HepG2 (cell line): ENCODE measurements at regions not wholly inside any gene's neighbourhood (a gene's known extent, or its start where the extent isn't known, plus 50 kb on each side); places are given as distances from the start of the nearest gene placed in this dataset.

ENCODE experiments used
- ATAC-seq: fragments of 200-7000 bp; cut with Tn5 transposase; 3 replicates; pipeline ENCODE4 v1.9.1; 2020; ENCODE audit warnings: mild to moderate bottlenecking, moderate library complexity
- BruUV-seq: library from RNA; stranded (reverse); fragments of 400-500 nt; replicated peaks from 2 replicates; lab custom pipeline; 2021; lab: Mats Ljungman, UMichigan
- CTCF ChIA-PET: fragments of 300-600 bp; formaldehyde crosslinking; extraction: SDS; loops from one replicate; lab custom pipeline; 2021; ENCODE audit warnings: low total read pairs, inconsistent platforms, low intra/inter-chr PET ratio; lab: Yijun Ruan, JAX
- POLR2A ChIA-PET: fragments of 350-600 bp; sonication (Branson Sonifier 250); formaldehyde crosslinking; loops from one replicate; lab custom pipeline; 2020; ENCODE audit warnings: antibody characterized with exemption, inconsistent platforms; lab: Yijun Ruan, JAX
- DNase-seq: peaks from one replicate; pipeline ENCODE4 v3.0.0-alpha.2; 2015; ENCODE audit warnings: low spot score
- FAIRE-seq: peaks from 3 replicates; lab custom pipeline; 2011; peaks lifted over from hg19 to GRCh38; lab: Jason Lieb, UNC
- H2AFZ ChIP-seq: one replicate; pipeline ENCODE4 v1.6.1; 2011; ENCODE audit warnings: low read length, inconsistent platforms
- H3K27ac ChIP-seq: fragments of 300-600 bp; 3 replicates; pipeline ENCODE4 v1.8.0; 2011; ENCODE audit warnings: mixed run types, mild to moderate bottlenecking, mixed read lengths, low read length, inconsistent platforms; ENCODE audit not compliant: insufficient read depth; ENCODE audit errors: extremely low read length
- H3K27me3 ChIP-seq, 2 experiments: fragments of 200-600 bp in 1 of 2; 2 replicates in 1 of 2; 3 replicates in 1 of 2; pipeline versions ENCODE4 v1.6.0 to v1.8.0; 2011; ENCODE audit warnings: low read length in 2 of 2, mild to moderate bottlenecking in 2 of 2, moderate library complexity in 2 of 2, inconsistent platforms in 1 of 2; ENCODE audit not compliant: insufficient read depth in 2 of 2, control insufficient read depth in 1 of 2
- H3K36me3 ChIP-seq, 2 experiments: fragments of 200-600 bp in 1 of 2; replicated peaks in 1 of 2; 2 replicates in 1 of 2; 3 replicates in 1 of 2; pipeline versions ENCODE4 v1.5.1 to v1.8.0; 2011; ENCODE audit warnings: low read length in 2 of 2, inconsistent platforms in 1 of 2; ENCODE audit not compliant: insufficient read depth in 2 of 2, control insufficient read depth in 1 of 2
- H3K4me1 ChIP-seq: 2 replicates; pipeline ENCODE4 v1.5.1; 2012; ENCODE audit warnings: low read length, inconsistent platforms; ENCODE audit not compliant: insufficient read depth
- H3K4me2 ChIP-seq: 2 replicates; pipeline ENCODE4 v1.6.0; 2011; ENCODE audit warnings: low read depth, low read length, inconsistent platforms
- H3K4me3 ChIP-seq, 3 experiments: fragments of 200-600 bp in 1 of 3; sonication (generic), shearing (Covaris generic) in 1 of 3; replicated peaks in 1 of 3; 2 replicates each; pipeline ENCODE4 v1.5.1; 2011 to 2016; ENCODE audit warnings: low read length in 3 of 3, inconsistent platforms in 2 of 3, low read depth in 2 of 3, mild to moderate bottlenecking in 2 of 3, control low read depth in 1 of 3, mixed read lengths in 1 of 3; ENCODE audit not compliant: insufficient read depth in 1 of 3
- H3K79me2 ChIP-seq: one replicate; pipeline ENCODE4 v1.6.1; 2011; ENCODE audit warnings: low read length, inconsistent platforms; ENCODE audit not compliant: insufficient read depth
- H3K9ac ChIP-seq: 2 replicates; pipeline ENCODE4 v1.6.0; 2011; ENCODE audit warnings: mild to moderate bottlenecking, low read depth, low read length, inconsistent platforms; ENCODE audit not compliant: insufficient read depth
- H3K9me3 ChIP-seq: 2 replicates; pipeline ENCODE4 v1.5.1; 2012; ENCODE audit warnings: mild to moderate bottlenecking, low read length
- H4K20me1 ChIP-seq: 2 replicates; pipeline ENCODE4 v1.6.0; 2011; ENCODE audit warnings: inconsistent platforms, mild to moderate bottlenecking, low read length, moderate library complexity; ENCODE audit not compliant: insufficient read depth
- CCDC6 ChIP-seq: sonication (generic); formaldehyde crosslinking; IDR thresholded peaks from 2 replicates; pipeline ENCODE4 v1.8.1; 2022; ENCODE audit warnings: mild to moderate bottlenecking, missing genetic modification reagents, moderate library complexity
- DMAP1 ChIP-seq: IDR thresholded peaks from 2 replicates; pipeline ENCODE4 v1.6.1; 2016
- SALL1 ChIP-seq: sonication (generic); formaldehyde crosslinking; IDR thresholded peaks from 2 replicates; pipeline ENCODE4 v1.8.0; 2022; ENCODE audit warnings: mild to moderate bottlenecking, missing genetic modification reagents
- SOX13 ChIP-seq, 3 experiments: fragments of 450-650 bp in 1 of 3; sonication (generic) in 1 of 3; formaldehyde crosslinking in 1 of 3; IDR thresholded peaks in 2 of 3; conservative IDR thresholded peaks in 1 of 3; 2 replicates each; pipeline versions ENCODE4 v1.5.0 to v1.6.1; 2016 to 2020; ENCODE audit warnings: antibody characterized with exemption in 1 of 3, mild to moderate bottlenecking in 1 of 3, missing compliant biosample characterization in 1 of 3, missing genetic modification reagents in 1 of 3, moderate library complexity in 1 of 3
- ZBED4 ChIP-seq: sonication (generic); formaldehyde crosslinking; IDR thresholded peaks from 2 replicates; pipeline ENCODE4 v1.4.0; 2020; ENCODE audit warnings: missing genetic modification reagents, borderline replicate concordance
- ZBTB10 ChIP-seq: sonication (generic); formaldehyde crosslinking; IDR thresholded peaks from 2 replicates; pipeline ENCODE4 v1.4.0; 2020; ENCODE audit warnings: missing genetic modification reagents, borderline replicate concordance
- ZBTB40 ChIP-seq, 2 experiments: fragments of 450-650 bp in 1 of 2; sonication (generic) in 1 of 2; formaldehyde crosslinking in 1 of 2; IDR thresholded peaks; 2 replicates each; pipeline versions ENCODE4 v1.6.1 to v1.8.0; 2016 to 2022; ENCODE audit warnings: antibody characterized with exemption in 1 of 2, mild to moderate bottlenecking in 1 of 2, missing genetic modification reagents in 1 of 2
- ZFAT ChIP-seq: sonication (generic); formaldehyde crosslinking; conservative IDR thresholded peaks from 2 replicates; pipeline ENCODE4 v1.8.1; 2023; ENCODE audit warnings: missing genetic modification reagents, inconsistent platforms
- WGBS: methylation state at CpG from one replicate; pipeline ENCODE4 v1.1.6; 2017; ENCODE audit warnings: low lambda C conversion rate; 5-methylcytosine and 5-hydroxymethylcytosine counted together
- in situ Hi-C: cut with HindIII; loops from 2 replicates; pipeline ENCODE4 v1.10.0; 2017; ENCODE audit warnings: low pct_unique_long_range_greater_than_20kb; ENCODE audit not compliant: extremely low pct_ligation_motif_present
- intact Hi-C: fragments of 100-400 bp; cut with micrococcal nuclease; formaldehyde crosslinking; loops from one replicate; pipeline ENCODE4 v1.10.0; 2022; ENCODE audit not compliant: unreplicated experiment

GRCh38 chr5:93019896-93020295 is 561.1 kb downstream of the NR2F1-AS1 start:
- H3K4me2 ChIP-seq: no peak overlapping the region
- peaks cover 8% of the 10 kb centered on the region; the same call in 1 of the 2 replicates for H3K4me1 ChIP-seq
- DNase-seq (no peak), FAIRE-seq (no peak), ATAC-seq (no peak)
- WGBS: 93% methylated on average over 2 of the region's 2 CpGs
- BruUV-seq: no TSS peak
- intact Hi-C loops (no loop called here), in situ Hi-C loops (no loop called here)
- H3K9me3 ChIP-seq: no peaks in the 10 kb centered on the region
- no peak overlapping the region for H3K9ac ChIP-seq
- ChIA-PET CTCF (no interaction called here), POLR2A (no interaction called here)
- no peaks in the 10 kb centered on the region for H3K36me3 ChIP-seq
- H2AFZ ChIP-seq: no peak overlapping the region
- no peak overlapping the region for H3K27ac ChIP-seq
- H4K20me1 ChIP-seq: no peaks in the 10 kb centered on the region
- no peak overlapping the region for H3K4me3 ChIP-seq
- no peaks in the 10 kb centered on the region for H3K27me3 ChIP-seq
- no peaks in the 10 kb centered on the region for H3K79me2 ChIP-seq
- no peak for TF ChIP-seq ZBED4 (CRISPR knock-in tag)
- TF ChIP-seq ZBTB40 (IDR thresholded peaks at IDR 0.05): no peak
- no peak for TF ChIP-seq ZBTB40 (CRISPR knock-in tag; IDR thresholded peaks at IDR 0.05)
- no peak for TF ChIP-seq DMAP1 (CRISPR knock-in tag)
- no peak for TF ChIP-seq CCDC6 (CRISPR knock-in tag)
- TF ChIP-seq ZFAT: no peak
- no peak for TF ChIP-seq SOX13 (IDR thresholded peaks at IDR 0.05)
- no peak for TF ChIP-seq SOX13 (CRISPR knock-in tag; conservative IDR thresholded peaks at IDR 0.05 in 1 of 2, IDR thresholded peaks at IDR 0.05 in 1 of 2)
- no peak for TF ChIP-seq SALL1 (CRISPR knock-in tag)
- no peak for TF ChIP-seq ZBTB10 (CRISPR knock-in tag)
